ENCODE measurements at regions not wholly inside any gene's neighbourhood (a gene's known extent, or its start where the extent isn't known, plus 50 kb on each side); places are given as distances from the start of the nearest gene placed in this dataset.

DNA sequence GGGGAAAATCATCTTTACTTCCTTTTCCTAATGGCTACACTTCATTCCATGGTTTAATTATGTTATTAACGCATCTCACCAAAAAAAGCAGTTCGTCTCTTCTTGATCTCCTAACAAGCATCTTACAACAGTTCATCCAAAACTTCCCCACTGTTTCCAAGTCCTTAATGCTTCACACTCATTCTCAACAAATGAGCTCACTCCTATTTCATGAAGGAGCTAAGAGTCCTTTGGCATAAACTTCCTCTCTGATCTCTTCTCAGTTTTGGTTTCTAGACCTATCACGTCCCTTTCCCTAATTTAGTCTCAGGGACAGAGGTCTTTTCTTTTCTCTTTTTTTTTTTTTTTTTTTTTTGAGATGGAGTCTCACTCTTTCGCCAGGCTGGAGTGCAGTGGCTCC lies 205.9 kb upstream of the SLC39A10 start:
- TF ChIP-seq CTCF (IDR thresholded peaks at IDR 0.05; ENCODE audit: poor library complexity) (no peak), EZH2 (IDR thresholded peaks at IDR 0.05; ENCODE audit: borderline replicate concordance) (no peak)

Measured in hepatocyte (in vitro differentiated cells).